Esophagus muscularis mucosa (tissue), 3 donors: ENCODE measurements at regions not wholly inside any gene's neighbourhood (a gene's known extent, or its start where the extent isn't known, plus 50 kb on each side); places are given as distances from the start of the nearest gene placed in this dataset.
"Not testable (repeated sequence)": the region's sequence is repeated elsewhere in the genome, so short reads cannot be mapped to it uniquely, and the experiment has no call there.

Source experiments
- POLR2A ChIP-seq: fragments of 450-650 bp; IDR thresholded peaks from one replicate; pipeline ENCODE4 v1.6.1; 2017; ENCODE audit warnings: antibody characterized with exemption, moderate library complexity, mild to moderate bottlenecking, low read depth
- POLR2AphosphoS5 ChIP-seq, 2 donors: sonication (generic); formaldehyde crosslinking; IDR thresholded peaks; one replicate each; pipeline ENCODE4 v1.6.1; 2017; ENCODE audit warnings: antibody characterized with exemption in 2 of 2
- TF ChIP-seq, protein P1 (sequence below), 3 experiments: fragments of 200-600 bp in 2 of 3; fragments of 450-650 bp in 1 of 3; sonication (generic) in 2 of 3; IDR thresholded peaks; one replicate each; pipeline ENCODE4 v1.5.1; 2017 to 2019; ENCODE audit warnings: antibody characterized with exemption in 3 of 3, mild to moderate bottlenecking in 2 of 3, moderate library complexity in 1 of 3

- TF ChIP-seq, protein P1, sequence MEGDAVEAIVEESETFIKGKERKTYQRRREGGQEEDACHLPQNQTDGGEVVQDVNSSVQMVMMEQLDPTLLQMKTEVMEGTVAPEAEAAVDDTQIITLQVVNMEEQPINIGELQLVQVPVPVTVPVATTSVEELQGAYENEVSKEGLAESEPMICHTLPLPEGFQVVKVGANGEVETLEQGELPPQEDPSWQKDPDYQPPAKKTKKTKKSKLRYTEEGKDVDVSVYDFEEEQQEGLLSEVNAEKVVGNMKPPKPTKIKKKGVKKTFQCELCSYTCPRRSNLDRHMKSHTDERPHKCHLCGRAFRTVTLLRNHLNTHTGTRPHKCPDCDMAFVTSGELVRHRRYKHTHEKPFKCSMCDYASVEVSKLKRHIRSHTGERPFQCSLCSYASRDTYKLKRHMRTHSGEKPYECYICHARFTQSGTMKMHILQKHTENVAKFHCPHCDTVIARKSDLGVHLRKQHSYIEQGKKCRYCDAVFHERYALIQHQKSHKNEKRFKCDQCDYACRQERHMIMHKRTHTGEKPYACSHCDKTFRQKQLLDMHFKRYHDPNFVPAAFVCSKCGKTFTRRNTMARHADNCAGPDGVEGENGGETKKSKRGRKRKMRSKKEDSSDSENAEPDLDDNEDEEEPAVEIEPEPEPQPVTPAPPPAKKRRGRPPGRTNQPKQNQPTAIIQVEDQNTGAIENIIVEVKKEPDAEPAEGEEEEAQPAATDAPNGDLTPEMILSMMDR (IDR thresholded peaks at IDR 0.05) = not testable (repeated sequence)
- TF ChIP-seq POLR2AphosphoS5 (IDR thresholded peaks at IDR 0.05); POLR2A: not testable (repeated sequence)
Observed at GRCh38 chrX:35443091-35443582, 355.0 kb upstream of the MAGEB16 start.
